HG03064 (cell line): ENCODE measurements at regions not wholly inside any gene's neighbourhood (a gene's known extent, or its start where the extent isn't known, plus 50 kb on each side); places are given as distances from the start of the nearest gene placed in this dataset.

Source experiments
- ATAC-seq: cut with Tn5 transposase; IDR thresholded peaks from one replicate; pipeline ENCODE4 v1.9.1; 2021; ENCODE audit warnings: low read depth; ENCODE audit not compliant: unreplicated experiment

DNA sequence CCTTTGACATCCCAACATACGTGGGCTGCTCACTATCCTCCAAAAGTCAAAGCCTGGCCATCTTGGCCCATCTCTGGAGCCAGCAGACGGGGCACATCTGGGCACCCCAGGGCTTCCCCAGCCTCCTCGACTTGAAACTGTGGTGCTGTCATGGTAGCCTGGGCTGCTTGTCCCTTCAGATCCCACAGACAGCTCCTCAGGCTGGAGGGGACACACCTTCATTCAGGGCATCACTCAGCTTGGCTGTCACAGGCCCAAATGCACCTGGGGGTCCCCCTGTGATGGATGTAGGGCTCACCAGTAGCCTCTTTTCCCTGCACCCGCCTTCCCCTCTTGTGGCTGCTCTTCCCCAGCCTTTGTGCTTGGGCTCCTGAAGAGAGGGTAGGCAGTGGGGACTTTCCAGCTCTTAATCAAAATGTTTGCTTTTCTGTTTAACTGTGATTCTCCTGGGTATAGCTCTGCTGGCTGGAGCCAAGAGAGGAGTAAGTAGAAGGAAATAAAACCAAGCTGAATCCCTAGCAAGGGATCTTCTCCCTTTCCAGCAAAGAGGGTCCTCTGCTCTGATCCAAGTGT lies 92.3 kb downstream of the GYPC start:
- ATAC-seq = no peak

DNA sequence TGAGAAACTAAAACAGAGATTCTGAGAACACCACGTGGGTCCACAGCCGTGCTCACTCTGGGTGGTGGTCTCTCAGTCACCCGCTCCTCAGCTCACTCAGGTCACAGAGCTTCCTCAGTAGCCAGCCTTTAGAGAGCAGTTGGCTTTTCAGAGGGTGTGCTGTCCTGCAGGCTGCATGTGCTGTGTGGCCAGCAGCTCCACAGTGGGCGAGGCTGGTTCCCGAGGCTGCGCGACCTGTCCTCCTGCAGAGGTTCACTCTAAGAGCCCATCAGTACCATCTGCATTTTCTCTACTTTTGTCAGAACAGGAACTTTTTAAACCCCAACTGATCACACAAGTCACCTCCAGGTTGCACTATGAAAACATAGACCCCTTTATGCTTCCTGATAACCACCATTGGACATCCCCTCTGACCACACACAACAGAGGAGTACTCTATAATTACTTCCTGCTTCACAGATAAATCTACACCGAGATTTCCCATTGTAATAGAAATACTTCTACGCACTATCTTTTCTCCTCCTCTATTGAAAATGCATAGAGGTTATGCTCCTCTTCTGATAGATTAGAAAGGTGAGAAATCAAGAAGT lies 93.1 kb downstream of the GYPC start:
- peak; percentile 56 for ATAC-seq

DNA sequence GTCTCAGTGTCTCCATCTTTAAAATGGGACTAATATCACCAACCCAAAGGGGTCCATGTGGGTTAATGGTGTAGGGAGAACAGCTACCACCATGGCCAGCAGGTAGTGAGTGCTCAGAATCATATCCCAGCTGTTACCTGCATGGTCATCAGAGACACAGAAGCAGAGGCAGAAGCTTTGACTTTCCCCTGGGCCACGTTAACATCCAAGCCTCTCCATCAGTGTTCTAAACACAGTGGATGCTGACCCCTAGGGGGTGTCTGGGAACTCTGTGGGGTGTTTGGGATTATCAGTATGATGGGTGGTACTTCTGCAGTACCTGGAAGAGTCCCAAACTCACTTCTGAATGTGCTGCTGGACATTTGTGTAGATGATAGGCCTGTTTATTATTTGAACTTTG lies 93.6 kb downstream of the GYPC start:
- peak; percentile 45 for ATAC-seq

DNA sequence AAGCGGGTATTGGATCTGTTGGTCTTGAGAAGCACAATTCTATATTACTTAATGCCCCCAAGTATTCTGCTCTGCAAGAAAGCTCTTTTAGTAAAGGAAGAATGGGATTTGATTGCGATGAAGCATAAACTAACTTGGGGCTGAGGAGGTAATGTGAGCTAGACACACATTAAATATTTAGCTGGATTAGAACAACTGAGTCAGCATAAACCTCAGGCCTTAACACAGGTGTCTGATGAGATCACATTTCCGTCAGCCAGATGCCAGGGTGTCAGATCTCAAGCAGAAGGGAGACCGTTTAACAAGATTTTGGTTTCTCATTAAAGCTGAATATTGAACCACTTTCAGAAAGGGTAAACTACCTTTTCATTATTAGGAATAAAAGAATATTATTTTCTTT lies 94.5 kb downstream of the GYPC start:
- no peak for ATAC-seq

DNA sequence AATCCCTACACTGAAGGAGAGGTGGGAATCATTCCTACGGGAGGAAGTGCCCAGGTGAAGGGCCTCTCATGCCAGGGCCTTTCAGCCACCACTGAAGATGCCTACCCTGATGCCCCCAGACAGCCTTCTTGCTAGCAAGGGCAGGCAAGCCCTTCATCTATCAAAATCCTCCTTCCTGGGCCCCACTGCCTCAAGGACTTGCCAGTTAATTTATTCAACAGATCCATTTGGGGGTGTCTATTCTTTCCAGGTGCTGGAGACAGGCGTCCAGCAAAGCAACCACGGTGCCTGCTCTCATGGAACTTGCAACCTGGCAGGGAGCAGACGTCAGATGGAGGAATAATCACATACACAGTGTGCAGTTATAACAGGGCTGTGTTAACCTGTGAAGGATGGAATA lies 95.5 kb downstream of the GYPC start:
- no peak for ATAC-seq

DNA sequence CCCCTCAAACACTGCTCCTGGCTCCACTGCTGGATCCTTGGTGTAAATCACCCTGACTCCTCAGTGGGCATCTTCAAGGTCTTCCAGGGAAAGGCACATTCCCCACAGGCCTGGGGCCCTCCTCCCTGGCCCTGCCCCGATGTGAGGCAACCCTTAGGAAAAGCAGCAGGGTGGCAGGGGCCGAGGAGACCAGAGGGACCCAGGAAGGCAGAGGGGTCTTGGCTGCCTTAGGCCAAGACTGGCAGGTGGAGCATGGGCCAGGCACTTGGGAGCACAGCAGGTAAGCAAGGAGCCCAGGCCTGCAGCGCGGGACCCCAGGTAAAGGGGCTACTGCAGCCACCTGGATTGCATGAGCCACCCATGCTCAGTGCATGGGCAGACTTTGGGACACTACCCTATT lies 96.9 kb downstream of the GYPC start:
- no peak for ATAC-seq

DNA sequence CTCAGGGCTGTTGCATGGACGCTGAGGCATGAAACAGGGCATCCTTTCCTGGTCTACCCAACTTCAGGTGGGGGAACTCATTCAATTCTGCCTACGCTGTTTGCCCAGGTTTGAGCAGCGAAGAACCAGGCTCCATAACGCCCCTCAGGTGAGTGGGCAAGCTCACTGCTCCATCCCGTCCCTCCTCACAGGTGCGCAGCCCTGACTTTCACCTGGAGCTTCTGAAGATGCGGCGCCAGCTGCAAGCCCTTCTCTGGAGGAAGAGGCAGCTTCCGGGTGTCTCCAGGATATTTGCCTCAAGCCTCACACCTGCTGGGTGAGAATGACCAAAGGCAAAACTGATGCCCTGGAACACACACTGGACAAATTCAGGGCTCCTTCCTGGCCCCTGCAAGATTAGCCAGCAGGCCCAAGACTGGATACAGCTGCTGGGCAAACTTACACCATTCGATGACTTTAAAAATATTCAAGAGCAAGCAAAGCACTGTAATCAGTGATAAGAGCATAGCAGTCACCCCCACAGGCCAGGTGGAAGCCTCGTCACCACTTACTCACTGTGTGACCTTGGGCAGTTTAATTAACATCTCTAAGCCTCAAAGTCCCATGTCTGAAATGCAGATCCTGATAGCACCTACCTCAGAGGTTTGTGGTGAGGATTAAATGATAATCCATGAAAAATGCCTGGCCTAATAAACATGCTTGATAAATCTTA lies 97.7 kb downstream of the GYPC start:
- no peak for ATAC-seq

DNA sequence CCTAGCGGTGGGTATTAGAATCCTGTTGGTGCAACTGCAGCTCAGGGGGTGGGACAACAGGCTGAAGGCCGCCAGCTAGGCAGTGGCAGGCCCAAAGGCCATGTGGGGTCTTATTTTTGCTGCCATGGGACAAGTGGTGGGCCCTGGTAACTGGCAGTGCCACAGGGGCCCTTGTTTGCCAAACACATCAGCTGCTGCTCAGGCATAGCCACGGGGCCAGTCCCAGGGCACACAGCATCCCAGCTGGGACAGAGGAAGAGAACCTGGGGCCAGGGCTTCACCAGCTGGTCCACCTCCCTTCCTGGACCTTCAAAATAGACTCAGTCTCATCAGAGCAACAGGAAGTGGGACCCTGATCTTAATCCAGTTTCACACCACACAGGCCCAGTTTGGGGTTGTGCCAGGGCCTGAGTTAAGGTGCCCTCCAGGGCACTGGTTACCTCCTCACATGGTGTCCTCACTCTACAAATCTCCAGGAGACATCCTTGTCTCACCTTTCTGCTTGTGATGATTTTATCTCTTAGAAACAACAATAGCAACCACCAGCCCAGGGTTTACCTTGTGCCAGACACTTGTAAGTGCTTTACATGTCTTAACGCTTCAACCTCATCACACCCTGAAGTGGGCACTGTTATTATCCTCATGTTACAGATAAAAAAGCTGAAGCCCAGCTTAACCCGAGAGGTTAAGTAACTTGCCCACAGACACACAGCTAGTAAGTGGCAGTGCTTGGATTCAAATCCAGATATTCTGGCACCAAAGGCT lies 98.5 kb downstream of the GYPC start:
- no peak for ATAC-seq

DNA sequence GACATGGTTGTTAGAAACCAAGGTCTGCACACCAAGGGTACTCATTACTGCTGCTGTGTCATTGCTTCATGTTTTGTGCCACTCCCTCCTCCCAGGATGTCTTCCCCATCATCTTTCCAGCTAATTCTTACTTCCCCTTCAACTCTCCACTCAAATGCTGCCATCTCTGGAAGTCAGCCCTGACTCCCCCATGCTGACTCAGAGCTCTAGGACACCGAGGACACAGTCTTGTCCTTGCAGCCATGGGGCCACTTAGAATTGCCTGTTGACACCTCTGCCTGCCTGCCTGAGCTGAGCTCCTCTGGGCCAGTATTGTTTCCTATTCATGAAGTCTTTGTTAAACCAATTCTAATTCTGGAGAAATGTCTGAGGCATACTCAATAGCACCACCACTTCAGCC lies 100.2 kb downstream of the GYPC start:
- no peak for ATAC-seq

DNA sequence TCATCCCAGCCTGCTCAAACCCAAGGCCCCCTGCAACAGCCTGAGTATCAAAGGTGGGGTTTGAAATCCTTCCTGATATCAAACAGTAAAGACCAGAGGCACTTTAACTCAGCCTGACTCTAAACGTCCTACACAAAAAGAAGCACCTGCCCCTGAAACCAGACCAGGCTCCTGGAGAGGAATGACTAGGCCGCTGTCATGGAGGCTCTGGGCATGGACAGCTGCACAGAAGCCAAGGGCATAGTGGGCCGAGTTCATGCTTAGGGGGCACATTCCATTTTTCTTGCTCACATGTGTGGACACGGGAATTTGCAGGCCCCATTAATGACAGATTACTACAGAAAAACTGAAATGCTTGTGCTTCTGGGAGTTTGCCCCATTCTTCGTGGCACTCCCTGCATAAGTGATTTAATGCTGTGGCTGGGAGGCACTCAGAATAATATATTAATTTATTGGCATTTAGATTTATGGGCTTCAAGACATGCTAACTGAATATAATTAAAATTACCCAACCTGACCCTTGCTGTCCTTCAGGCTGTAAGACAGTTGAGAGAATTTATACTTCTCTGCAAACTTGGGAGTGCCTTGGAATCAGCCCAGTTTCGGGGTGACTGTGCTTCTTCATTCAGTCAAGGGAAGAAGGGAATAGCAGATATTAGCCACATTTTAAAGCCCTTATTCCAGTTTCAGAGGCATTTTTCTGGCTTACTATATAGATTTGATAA lies 105.5 kb downstream of the GYPC start:
- no peak for ATAC-seq

DNA sequence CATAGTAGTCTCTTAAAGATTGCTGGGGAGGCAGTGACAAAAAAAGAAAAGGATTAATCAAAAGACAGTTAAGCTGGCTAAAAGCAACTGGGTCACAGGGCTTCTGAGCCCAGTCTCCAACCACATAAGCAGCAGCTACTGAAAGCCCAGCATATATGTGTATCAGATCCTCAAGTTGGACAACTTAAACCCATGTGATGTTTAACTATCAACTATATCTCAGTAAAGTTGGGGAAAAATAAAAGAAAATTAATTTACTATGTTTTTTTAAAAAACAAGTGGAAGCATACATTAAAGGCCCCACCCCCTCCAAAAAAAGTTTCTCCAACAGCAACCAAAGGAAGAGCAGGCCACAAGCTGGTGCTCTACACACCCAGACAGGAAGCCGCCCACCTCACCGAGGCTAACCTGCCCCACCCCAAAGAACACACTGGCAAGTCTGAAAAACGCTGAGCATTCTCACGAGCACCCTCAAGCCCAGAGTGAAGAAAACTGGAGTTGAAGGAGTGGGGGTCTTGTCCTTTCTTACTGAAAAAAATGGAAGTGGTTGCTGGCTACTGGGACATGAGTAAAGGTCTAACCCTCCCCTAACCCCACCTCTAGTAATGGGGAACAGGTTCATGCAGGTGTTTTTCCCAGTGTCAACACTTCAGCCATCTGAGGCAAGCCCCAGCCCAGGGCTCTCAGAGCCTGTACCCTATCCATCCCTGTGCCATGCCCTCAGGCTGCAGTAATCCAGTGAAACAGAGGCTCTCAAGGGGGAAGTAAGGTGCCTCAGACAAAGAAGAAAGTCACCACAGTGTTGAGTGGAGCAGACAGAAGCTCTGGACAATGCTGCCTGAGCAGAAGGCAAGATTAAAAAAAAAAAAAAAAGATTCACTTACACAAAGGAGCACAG lies 106.3 kb downstream of the GYPC start:
- ATAC-seq = no peak

DNA sequence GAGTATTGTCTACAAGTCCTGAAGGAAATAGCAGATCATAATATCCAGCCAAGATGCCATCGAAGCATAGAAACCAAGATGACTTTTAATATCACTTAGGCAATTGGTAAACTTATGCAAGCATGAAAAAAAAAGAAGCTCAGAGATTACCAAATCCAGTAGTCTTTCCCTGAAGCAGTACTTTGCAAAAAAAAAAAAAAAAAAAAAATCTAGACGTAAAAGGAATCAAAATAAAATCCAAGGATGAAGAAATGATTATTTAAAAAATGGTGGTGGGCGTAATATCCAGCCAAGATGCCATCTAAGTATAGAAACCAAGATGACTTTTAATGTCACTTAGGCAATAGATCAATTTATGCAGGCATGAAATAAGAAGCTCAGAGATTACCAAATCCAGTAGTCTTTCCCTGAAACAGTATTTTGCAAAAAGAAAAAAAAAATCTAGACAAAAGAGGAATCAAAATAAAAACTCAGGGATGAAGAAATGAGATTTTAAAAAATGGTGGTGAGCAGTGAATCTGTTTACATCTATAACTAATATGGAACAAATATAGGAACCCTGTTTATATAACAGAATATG lies 108.8 kb downstream of the GYPC start:
- no peak for ATAC-seq

DNA sequence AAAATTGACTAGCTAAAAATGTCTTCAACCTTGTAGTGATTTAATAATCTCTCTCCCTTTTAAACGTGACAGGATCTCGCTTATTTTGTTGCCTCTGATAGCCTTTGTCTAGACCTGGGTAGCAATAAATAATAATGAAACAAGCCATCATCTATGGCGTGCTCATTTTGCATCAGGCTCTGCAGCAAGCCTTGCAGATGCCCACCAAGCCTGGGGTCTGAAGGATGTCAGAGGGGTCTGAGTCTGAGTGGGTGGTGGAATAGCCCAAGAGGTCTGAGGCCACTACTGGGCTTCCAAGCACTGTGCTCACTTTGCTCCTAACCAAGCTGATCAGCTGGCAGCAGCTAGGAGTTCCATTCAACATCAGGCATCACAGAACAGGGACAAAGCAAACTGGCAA lies 109.4 kb downstream of the GYPC start:
- ATAC-seq = no peak

DNA sequence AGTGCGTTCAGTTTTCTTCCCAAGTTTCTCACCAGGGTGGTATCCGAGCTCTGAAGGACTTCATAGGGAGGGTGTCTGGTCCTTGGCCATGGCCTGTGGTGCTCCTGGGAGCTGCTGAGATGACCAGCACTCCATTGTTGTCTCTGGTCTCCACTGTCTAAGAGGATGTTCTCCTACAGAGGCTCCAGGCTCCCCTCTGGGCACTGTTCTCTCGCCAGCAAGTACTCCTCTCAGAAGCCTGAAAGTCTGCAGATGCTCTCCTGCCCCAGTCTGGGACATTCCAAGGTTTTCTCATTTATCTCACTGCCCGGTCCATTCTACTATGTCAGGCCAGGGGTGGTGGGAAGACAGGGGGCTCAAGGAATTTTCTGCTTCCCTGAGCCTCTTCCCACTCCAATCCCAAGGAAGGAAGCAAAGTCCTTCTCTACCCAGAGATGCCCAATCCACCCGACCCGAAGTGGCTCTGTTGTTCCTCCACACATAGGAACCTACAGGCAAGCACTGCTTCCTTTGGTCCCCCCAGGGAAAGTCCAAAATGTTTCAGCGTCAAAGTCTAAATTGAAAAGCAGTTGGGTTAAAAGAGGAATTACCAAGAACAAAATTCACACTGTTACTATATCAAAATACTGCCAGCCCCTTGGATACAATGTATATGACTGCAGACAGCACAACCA lies 110.5 kb downstream of the GYPC start:
- ATAC-seq = no peak

DNA sequence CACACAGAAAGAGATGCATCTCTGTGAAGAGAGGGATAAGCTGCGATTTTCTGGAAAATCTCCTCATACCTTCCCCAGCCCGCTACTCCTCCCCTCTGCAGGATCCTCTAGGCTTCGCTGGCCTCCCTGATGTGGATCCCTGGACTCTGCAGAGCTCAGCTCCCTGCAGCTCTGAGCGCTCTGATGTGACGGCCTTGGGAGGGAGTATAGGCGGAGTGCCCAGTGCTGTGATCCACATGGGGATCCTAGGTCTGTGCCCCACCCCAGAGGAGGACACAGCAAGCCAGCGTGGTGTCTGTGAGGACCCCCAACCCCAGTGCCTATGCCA lies 111.0 kb downstream of the GYPC start:
- ATAC-seq = no peak

DNA sequence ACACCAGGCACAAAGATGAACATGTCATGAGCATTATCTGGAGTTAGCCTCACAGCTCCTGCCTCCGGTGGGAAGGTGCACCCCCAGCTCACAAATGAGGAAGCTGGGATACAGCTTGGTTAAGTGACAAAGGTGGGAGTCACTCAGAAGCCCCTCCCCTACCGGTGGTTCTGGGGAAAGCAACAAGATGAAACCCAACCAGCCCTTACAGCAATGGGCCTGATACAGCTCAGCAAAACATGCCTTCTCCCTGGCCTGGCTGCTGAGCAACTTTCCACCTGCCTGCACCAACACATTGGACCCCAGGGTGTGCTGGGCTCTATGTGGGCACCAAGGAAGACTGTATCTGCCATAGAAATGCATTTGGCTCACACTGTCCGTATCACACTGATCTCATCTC lies 113.2 kb downstream of the GYPC start:
- no peak for ATAC-seq

DNA sequence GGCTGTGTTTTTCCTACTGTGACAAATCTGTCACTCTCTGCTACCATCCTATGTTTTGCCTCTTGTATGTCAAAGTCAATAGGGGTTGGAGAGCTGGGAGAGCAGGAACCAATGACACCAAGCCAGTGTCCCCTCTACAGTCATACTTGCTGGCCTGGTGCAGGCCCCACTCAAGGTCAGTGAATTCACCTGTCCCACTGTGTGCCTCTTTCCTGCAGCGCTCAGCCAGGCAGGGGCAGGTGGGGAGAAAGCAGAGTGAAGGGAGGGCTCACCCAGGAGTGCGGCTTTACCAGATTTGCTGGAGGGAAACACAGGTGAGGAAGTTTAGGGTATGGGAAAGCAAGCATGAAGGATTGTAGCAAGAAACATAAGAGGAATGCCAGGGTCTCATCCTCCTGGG lies 114.5 kb downstream of the GYPC start:
- ATAC-seq = no peak

DNA sequence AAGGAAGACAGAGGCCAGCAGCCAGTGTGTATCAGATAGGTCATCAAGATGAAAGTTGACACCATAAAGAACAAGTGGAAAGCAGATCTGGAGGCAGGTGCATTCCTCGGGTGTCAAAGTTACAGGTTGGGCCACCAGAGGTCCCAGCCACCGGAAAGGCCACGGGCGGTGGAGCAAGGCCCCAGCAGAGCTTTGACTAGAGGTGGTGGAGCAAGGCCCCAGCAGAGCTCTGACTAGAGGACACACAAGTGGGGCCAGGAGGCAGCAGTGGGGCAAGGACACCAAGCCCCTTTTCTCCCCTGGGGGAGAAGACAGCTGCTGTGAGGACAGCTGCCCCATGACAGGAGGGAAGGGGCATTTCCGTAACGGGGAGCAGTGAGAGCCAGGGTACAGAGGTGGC lies 115.1 kb downstream of the GYPC start:
- ATAC-seq = no peak

DNA sequence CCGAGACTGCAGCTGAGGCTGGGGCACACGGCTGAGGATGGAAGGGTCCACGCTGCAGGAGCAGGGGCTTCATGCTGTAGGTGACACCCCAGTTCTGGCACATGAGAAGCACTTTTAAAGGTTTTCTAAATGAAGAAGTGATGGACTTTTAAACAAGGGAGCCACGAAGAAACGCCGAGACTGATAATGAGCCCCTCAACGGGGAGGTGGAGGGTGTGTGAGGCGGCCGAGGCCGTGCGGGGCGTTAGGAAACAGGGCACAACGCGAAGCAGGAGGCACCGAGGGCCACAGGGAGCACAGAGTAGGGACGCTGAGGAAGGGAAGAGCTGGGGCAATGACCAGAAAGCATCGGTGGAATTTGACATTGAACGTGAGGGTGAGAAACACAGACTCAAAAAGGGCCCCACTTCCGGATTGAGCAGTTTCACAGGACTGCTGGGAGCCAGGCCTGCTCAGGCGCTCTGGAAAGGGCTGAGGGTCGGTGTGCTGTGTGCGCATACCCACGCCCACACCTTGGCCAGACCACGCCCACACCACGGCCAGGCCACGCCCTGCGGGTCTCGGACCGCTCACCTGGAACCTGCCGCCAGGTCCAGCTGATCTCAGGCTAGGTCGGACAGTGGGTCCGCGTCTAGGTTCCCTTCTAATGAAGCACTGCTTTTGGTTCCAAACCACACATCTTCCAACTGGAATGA lies 115.7 kb downstream of the GYPC start:
- ATAC-seq = no peak
